OCI-LY7 (cell line): ENCODE measurements at regions not wholly inside any gene's neighbourhood (a gene's known extent, or its start where the extent isn't known, plus 50 kb on each side); places are given as distances from the start of the nearest gene placed in this dataset.

Source experiments
- EZH2phosphoT487 ChIP-seq: fragments of 200-600 bp; sonication (generic); IDR thresholded peaks from 2 replicates; pipeline ENCODE4 v1.6.1; 2018; ENCODE audit warnings: low read depth, borderline replicate concordance, mild to moderate bottlenecking, mixed run types, antibody characterized with exemption, low read length, moderate library complexity, mixed read lengths
- TF ChIP-seq, protein P1 (sequence below): fragments of 200-600 bp; sonication (generic); conservative IDR thresholded peaks from 2 replicates; pipeline ENCODE4 v1.5.1; 2014; ENCODE audit warnings: mild to moderate bottlenecking, antibody characterized with exemption, low read length, moderate library complexity, mixed read lengths

DNA sequence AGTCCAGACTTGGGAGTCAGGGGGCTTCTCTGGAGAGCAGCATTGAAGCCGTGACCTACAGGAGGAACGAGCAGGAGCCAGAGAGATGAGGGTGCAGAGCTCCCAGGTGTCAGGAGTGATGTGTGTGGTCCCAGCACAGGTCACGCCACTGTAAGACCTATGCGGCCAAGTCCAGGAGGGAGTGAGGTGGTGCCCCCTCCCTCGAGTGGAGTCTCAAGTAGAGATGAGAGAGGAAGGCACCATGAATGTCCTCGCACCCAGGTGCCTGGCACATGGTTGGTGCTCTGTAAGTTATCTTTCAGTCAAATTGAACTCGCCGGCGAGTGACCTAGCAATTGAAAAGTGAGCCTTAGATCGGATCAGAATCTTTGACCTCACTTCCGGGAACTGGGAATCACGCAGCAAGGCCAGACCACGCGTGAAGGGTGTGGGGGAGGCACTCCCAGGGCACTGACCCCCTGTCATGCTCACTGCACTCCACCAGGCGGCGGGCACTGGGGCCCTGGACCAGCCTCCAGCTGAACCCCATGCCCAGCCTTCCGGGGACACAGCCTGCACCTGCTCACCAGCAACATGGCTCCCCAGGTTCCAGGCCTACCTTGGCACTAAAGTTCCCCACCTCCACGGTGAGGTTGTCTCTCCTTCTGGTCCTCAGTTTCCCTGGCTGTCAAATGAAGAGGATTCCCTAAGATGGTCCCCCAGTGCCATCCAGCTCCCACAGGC lies 127.4 kb downstream of the HMX1 start:
- TF ChIP-seq, protein P1, sequence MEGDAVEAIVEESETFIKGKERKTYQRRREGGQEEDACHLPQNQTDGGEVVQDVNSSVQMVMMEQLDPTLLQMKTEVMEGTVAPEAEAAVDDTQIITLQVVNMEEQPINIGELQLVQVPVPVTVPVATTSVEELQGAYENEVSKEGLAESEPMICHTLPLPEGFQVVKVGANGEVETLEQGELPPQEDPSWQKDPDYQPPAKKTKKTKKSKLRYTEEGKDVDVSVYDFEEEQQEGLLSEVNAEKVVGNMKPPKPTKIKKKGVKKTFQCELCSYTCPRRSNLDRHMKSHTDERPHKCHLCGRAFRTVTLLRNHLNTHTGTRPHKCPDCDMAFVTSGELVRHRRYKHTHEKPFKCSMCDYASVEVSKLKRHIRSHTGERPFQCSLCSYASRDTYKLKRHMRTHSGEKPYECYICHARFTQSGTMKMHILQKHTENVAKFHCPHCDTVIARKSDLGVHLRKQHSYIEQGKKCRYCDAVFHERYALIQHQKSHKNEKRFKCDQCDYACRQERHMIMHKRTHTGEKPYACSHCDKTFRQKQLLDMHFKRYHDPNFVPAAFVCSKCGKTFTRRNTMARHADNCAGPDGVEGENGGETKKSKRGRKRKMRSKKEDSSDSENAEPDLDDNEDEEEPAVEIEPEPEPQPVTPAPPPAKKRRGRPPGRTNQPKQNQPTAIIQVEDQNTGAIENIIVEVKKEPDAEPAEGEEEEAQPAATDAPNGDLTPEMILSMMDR: no peak
- TF ChIP-seq EZH2phosphoT487: no peak
